Osteocyte (in vitro differentiated cells): ENCODE measurements at regions not wholly inside any gene's neighbourhood (a gene's known extent, or its start where the extent isn't known, plus 50 kb on each side); places are given as distances from the start of the nearest gene placed in this dataset.

Experiments used
- DNase-seq: peaks from one replicate; pipeline ENCODE4 v3.0.0; 2021; ENCODE audit warnings: mixed read lengths; ENCODE audit not compliant: unreplicated experiment; ENCODE audit errors: extremely low spot score
- H3K27ac Mint-ChIP-seq: one replicate; pipeline ENCODE4 v1.8.0; 2021; ENCODE audit warnings: mild to moderate bottlenecking, mixed read lengths; ENCODE audit not compliant: unreplicated experiment
- H3K27me3 Mint-ChIP-seq: one replicate; pipeline ENCODE4 v1.8.0; 2021; ENCODE audit warnings: mixed read lengths; ENCODE audit not compliant: unreplicated experiment
- H3K36me3 Mint-ChIP-seq: one replicate; pipeline ENCODE4 v1.8.0; 2021; ENCODE audit warnings: mixed read lengths; ENCODE audit not compliant: unreplicated experiment
- H3K4me1 Mint-ChIP-seq: one replicate; pipeline ENCODE4 v1.8.0; 2021; ENCODE audit warnings: mixed read lengths; ENCODE audit not compliant: unreplicated experiment
- H3K4me3 Mint-ChIP-seq: one replicate; pipeline ENCODE4 v1.8.0; 2021; ENCODE audit warnings: mild to moderate bottlenecking, moderate library complexity, mixed read lengths; ENCODE audit not compliant: unreplicated experiment
- H3K9me3 Mint-ChIP-seq: one replicate; pipeline ENCODE4 v1.8.0; 2021; ENCODE audit warnings: mixed read lengths; ENCODE audit not compliant: unreplicated experiment
- CTCF ChIP-seq: fragments of 200-600 bp; sonication (generic); IDR thresholded peaks from 2 replicates; pipeline ENCODE4 v1.5.0; 2021; ENCODE audit warnings: antibody characterized with exemption, mild to moderate bottlenecking, moderate library complexity

GRCh38 chr20:12777016-12777415 lies 231.8 kb upstream of the SPTLC3 start:
- H3K9me3 Mint-ChIP-seq, result peaks cover under 1% of the 10 kb centered on the region
- H3K36me3 Mint-ChIP-seq, result no peaks in the 10 kb centered on the region
- no peaks in the 10 kb centered on the region for H3K4me1 Mint-ChIP-seq
- peaks cover 3% of the 10 kb centered on the region for H3K27me3 Mint-ChIP-seq
- no peak for DNase-seq
- H3K27ac Mint-ChIP-seq, result no peak overlapping the region
- H3K4me3 Mint-ChIP-seq, result no peak overlapping the region
- TF ChIP-seq CTCF, result no peak

- peaks cover 2% of the 10 kb centered on the region for H3K27me3 Mint-ChIP-seq
- peaks cover 5% of the 10 kb centered on the region for H3K9me3 Mint-ChIP-seq
- no peak for DNase-seq
- no peak for TF ChIP-seq CTCF
- H3K4me3 Mint-ChIP-seq, result no peak overlapping the region
- no peaks in the 10 kb centered on the region for H3K4me1 Mint-ChIP-seq
- H3K36me3 Mint-ChIP-seq, result no peaks in the 10 kb centered on the region
- no peak overlapping the region for H3K27ac Mint-ChIP-seq
These were observed 222.5 kb upstream of the SPTLC3 start for GRCh38 chr20:12786276-12786675.

DNA sequence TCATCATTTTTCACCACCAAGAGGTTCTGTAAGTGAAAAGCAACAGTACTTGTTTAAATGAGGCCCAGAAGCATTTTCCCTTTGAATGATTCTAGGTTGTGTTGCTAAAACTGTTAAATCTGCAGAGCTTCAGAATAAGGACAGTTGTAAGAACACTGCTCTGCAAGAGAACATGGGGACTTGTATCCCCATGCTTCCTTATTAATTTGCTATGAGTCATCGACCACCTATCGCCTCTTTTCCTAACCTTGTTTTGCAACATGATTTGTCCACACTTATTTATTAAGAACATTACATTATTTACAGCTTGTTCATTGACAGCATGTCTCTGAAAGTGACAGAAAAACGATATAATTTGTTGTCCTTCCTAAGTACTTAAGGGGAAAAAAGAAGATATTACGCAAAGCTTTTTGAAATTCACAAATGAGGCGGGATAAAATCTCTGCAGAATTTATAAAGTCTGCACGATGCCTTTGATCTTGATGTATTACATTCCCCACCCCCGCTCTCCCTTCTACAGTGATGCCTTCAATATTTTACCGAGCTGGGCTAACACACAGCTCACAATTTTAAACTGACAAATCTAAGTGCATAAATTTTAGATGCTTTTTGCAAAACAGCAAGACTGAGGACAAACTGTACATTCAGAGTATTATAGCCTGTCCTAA lies 220.0 kb upstream of the SPTLC3 start:
- no peak for DNase-seq
- no peaks in the 10 kb centered on the region for H3K4me1 Mint-ChIP-seq
- no peaks in the 10 kb centered on the region for H3K27me3 Mint-ChIP-seq
- H3K36me3 Mint-ChIP-seq, result no peaks in the 10 kb centered on the region
- TF ChIP-seq CTCF, result no peak
- H3K9me3 Mint-ChIP-seq, result no peaks in the 10 kb centered on the region
- H3K4me3 Mint-ChIP-seq, result no peak overlapping the region
- no peak overlapping the region for H3K27ac Mint-ChIP-seq

- H3K27ac Mint-ChIP-seq, result no peak overlapping the region
These were observed 217.9 kb upstream of the SPTLC3 start for GRCh38 chr20:12790859-12791258.

DNA sequence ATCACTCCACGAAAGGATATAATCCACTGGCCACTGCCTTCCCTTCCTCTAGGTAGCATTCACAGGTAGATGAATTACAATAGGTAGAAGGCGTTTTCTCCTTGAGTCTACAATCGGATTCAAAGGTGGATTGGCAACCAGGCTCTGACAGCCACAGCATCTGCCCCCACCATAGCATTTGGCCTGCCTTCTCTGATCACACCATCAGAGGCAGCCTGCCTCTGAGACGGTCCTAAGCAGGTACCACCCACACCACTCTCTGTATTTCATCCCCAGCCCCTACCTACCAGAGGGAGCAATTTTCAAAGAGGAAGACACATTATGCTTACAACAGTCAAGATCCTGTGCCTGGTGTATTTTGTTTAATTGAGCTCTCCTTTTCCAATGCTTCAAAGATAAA lies 210.5 kb upstream of the SPTLC3 start:
- no peaks in the 10 kb centered on the region for H3K4me1 Mint-ChIP-seq
- no peak overlapping the region for H3K4me3 Mint-ChIP-seq
- H3K36me3 Mint-ChIP-seq, result no peaks in the 10 kb centered on the region
- DNase-seq, result no peak
- no peaks in the 10 kb centered on the region for H3K9me3 Mint-ChIP-seq
- H3K27ac Mint-ChIP-seq, result no peak overlapping the region
- TF ChIP-seq CTCF, result no peak
- no peaks in the 10 kb centered on the region for H3K27me3 Mint-ChIP-seq

More at GRCh38 chr20:12790859-12791258, 217.9 kb upstream of the SPTLC3 start:
- DNase-seq, result no peak
- Mint-ChIP-seq H3K4me3 (no peak overlapping the region), H3K36me3 (no peaks in the 10 kb centered on the region), H3K4me1 (no peaks in the 10 kb centered on the region), H3K9me3 (no peaks in the 10 kb centered on the region), H3K27me3 (no peaks in the 10 kb centered on the region)
- TF ChIP-seq CTCF, result no peak
